IMR-90 (cell line): ENCODE measurements at regions not wholly inside any gene's neighbourhood (a gene's known extent, or its start where the extent isn't known, plus 50 kb on each side); places are given as distances from the start of the nearest gene placed in this dataset.

Source experiments
- ATAC-seq: fragments of 200-7000 bp; cut with Tn5 transposase; 2 replicates; pipeline ENCODE4 v1.9.1; 2020; ENCODE audit warnings: low read depth, mild to moderate bottlenecking, moderate library complexity
- BruUV-seq: library from RNA; stranded (reverse); fragments of 400-500 nt; replicated peaks from 2 replicates; lab custom pipeline; 2021; lab: Mats Ljungman, UMichigan
- CTCF ChIA-PET: fragments of 300-600 bp; formaldehyde crosslinking; extraction: SDS; loops from one replicate; lab custom pipeline; 2021; ENCODE audit warnings: antibody characterized with exemption; lab: Yijun Ruan, JAX
- POLR2A ChIA-PET: fragments of 300-600 bp; sonication (Branson Sonifier 250); formaldehyde crosslinking; loops from one replicate; lab custom pipeline; 2022; ENCODE audit warnings: antibody characterized with exemption; ENCODE audit not compliant: unreplicated experiment; lab: Charles Lee
- DNase-seq: peaks from one replicate; pipeline ENCODE4 v3.0.0; 2013
- H2AFZ ChIP-seq: replicated peaks from 2 replicates; pipeline ENCODE3; 2013; ENCODE audit warnings: low read length, mild to moderate bottlenecking; ENCODE audit not compliant: poor library complexity
- H2AK5ac ChIP-seq: 2 replicates; pipeline ENCODE4 v1.6.1; 2013; ENCODE audit warnings: low read depth, low read length, inconsistent platforms
- H2AK9ac ChIP-seq: replicated peaks from 2 replicates; pipeline ENCODE3; 2013; ENCODE audit warnings: mild to moderate bottlenecking, low read depth, low read length, moderate library complexity; ENCODE audit not compliant: poor library complexity
- H2BK120ac ChIP-seq: 2 replicates; pipeline ENCODE4 v1.6.1; 2013; ENCODE audit warnings: low read depth, low read length, inconsistent platforms
- H2BK15ac ChIP-seq: 3 replicates; pipeline ENCODE4 v1.6.1; 2013; ENCODE audit warnings: low read depth, low read length, inconsistent platforms
- H2BK20ac ChIP-seq: 2 replicates; pipeline ENCODE4 v1.6.1; 2013; ENCODE audit warnings: low read depth, mild to moderate bottlenecking, inconsistent platforms, low read length, moderate library complexity
- H2BK5ac ChIP-seq: 2 replicates; pipeline ENCODE4 v1.6.1; 2013; ENCODE audit warnings: mild to moderate bottlenecking, low read depth, low read length, inconsistent platforms; ENCODE audit not compliant: poor library complexity, severe bottlenecking
- H3K14ac ChIP-seq: replicated peaks from 2 replicates; pipeline ENCODE4 v1.6.1; 2013; ENCODE audit warnings: low read depth, low read length, inconsistent platforms
- H3K18ac ChIP-seq: 2 replicates; pipeline ENCODE4 v1.6.1; 2013; ENCODE audit warnings: low read depth, low read length, control low read depth
- H3K23ac ChIP-seq: 2 replicates; pipeline ENCODE4 v1.6.1; 2013; ENCODE audit warnings: low read depth, low read length, inconsistent platforms
- H3K27ac ChIP-seq: 2 replicates; pipeline ENCODE4 v1.5.1; 2013; ENCODE audit warnings: mild to moderate bottlenecking, control low read depth, low read length; ENCODE audit not compliant: insufficient read depth
- H3K27me3 ChIP-seq: 2 replicates; pipeline ENCODE4 v1.6.1; 2013; ENCODE audit warnings: low read length; ENCODE audit not compliant: control insufficient read depth, insufficient read depth
- H3K36me3 ChIP-seq: 2 replicates; pipeline ENCODE4 v1.6.1; 2013; ENCODE audit warnings: low read length, mixed read lengths; ENCODE audit not compliant: control insufficient read depth, insufficient read depth
- H3K4ac ChIP-seq: 2 replicates; pipeline ENCODE4 v1.6.1; 2013; ENCODE audit warnings: low read depth, low read length, inconsistent platforms
- H3K4me1 ChIP-seq: 2 replicates; pipeline ENCODE4 v1.6.1; 2013; ENCODE audit warnings: low read length, mixed read lengths; ENCODE audit not compliant: control insufficient read depth, insufficient read depth
- H3K4me2 ChIP-seq: 2 replicates; pipeline ENCODE4 v1.6.1; 2013; ENCODE audit warnings: low read depth, mild to moderate bottlenecking, control low read depth, low read length, moderate library complexity
- H3K4me3 ChIP-seq: 2 replicates; pipeline ENCODE4 v1.5.1; 2013; ENCODE audit warnings: low read depth, mild to moderate bottlenecking, control low read depth, low read length, moderate library complexity; ENCODE audit not compliant: insufficient read depth
- H3K56ac ChIP-seq: 2 replicates; pipeline ENCODE4 v1.6.1; 2013; ENCODE audit warnings: low read length, inconsistent platforms; ENCODE audit not compliant: insufficient read depth; ENCODE audit errors: extremely low read depth
- H3K79me1 ChIP-seq, 2 experiments: 2 replicates each; pipeline ENCODE4 v1.6.1; 2013; ENCODE audit warnings: low read length in 2 of 2, inconsistent platforms in 1 of 2, low read depth in 1 of 2
- H3K9ac ChIP-seq: 2 replicates; pipeline ENCODE4 v1.6.1; 2013; ENCODE audit warnings: low read depth, low read length, control low read depth
- H3K9me1 ChIP-seq: 2 replicates; pipeline ENCODE4 v1.6.1; 2013; ENCODE audit warnings: low read length, inconsistent platforms; ENCODE audit not compliant: insufficient read depth
- H3K9me3 ChIP-seq: 2 replicates; pipeline ENCODE4 v1.6.1; 2013; ENCODE audit warnings: low read length; ENCODE audit not compliant: control insufficient read depth, insufficient read depth
- H4K20me1 ChIP-seq: 2 replicates; pipeline ENCODE4 v1.6.1; 2013; ENCODE audit warnings: low read length, inconsistent platforms; ENCODE audit not compliant: insufficient read depth
- H4K5ac ChIP-seq: 2 replicates; pipeline ENCODE4 v1.6.1; 2013; ENCODE audit warnings: mild to moderate bottlenecking, low read depth, low read length, control low read depth
- H4K8ac ChIP-seq, 2 experiments: 2 replicates each; pipeline ENCODE4 v1.6.1; 2013; ENCODE audit warnings: low read depth in 2 of 2, low read length in 2 of 2, control low read depth in 1 of 2, inconsistent platforms in 1 of 2
- H4K91ac ChIP-seq: 2 replicates; pipeline ENCODE4 v1.6.1; 2013; ENCODE audit warnings: low read depth, low read length, inconsistent platforms; ENCODE audit not compliant: insufficient read depth
- CEBPB ChIP-seq: IDR thresholded peaks from 2 replicates; pipeline ENCODE4 v1.6.1; 2012; ENCODE audit warnings: low read depth, low read length, improper control_type of control experiment
- FOS ChIP-seq: fragments of 150-350 bp; IDR thresholded peaks from 2 replicates; pipeline ENCODE4 v1.6.1; 2016; ENCODE audit warnings: low read depth, low read length
- NFE2L2 ChIP-seq: fragments of 150-350 bp; IDR thresholded peaks from 2 replicates; pipeline ENCODE4 v1.6.1; 2016; ENCODE audit warnings: low read depth, mild to moderate bottlenecking, low read length
- POLR2A ChIP-seq: IDR thresholded peaks from 2 replicates; pipeline ENCODE4 v1.6.1; 2012; ENCODE audit warnings: mild to moderate bottlenecking, low read depth, low read length
- RAD21 ChIP-seq: IDR thresholded peaks from 2 replicates; pipeline ENCODE4 v1.6.1; 2012; ENCODE audit warnings: low read length, improper control_type of control experiment
- RCOR1 ChIP-seq: IDR thresholded peaks from 2 replicates; pipeline ENCODE4 v1.6.1; 2012; ENCODE audit warnings: mild to moderate bottlenecking, low read length, improper control_type of control experiment; ENCODE audit not compliant: insufficient replicate concordance
- RFX5 ChIP-seq: IDR thresholded peaks from 2 replicates; pipeline ENCODE4 v1.8.0; 2012; ENCODE audit warnings: low read depth, mild to moderate bottlenecking, low read length, moderate library complexity
- WGBS, 2 experiments: methylation state at CpG; one replicate each; pipeline versions ENCODE4 v1.1.5 to v1.1.7; 2013; ENCODE audit warnings: missing lambda C conversion rate in 2 of 2; ENCODE audit not compliant: insufficient read length in 1 of 2; ENCODE audit errors: extremely low coverage in 2 of 2; 5-methylcytosine and 5-hydroxymethylcytosine counted together
- dilution Hi-C: fragments of 300-500 bp; cut with HindIII; formaldehyde crosslinking; loops from one replicate; pipeline ENCODE4 v1.14.3; 2018; ENCODE audit warnings: low sequenced_read_pairs; ENCODE audit not compliant: unreplicated experiment
- in situ Hi-C: fragments of 300-500 bp; cut with MboI; formaldehyde crosslinking; loops from 3 replicates; pipeline ENCODE4 v1.14.3; 2019; ENCODE audit warnings: low sequenced_read_pairs, inconsistent platforms, mixed read lengths
- intact Hi-C: fragments of 100-400 bp; cut with micrococcal nuclease; formaldehyde crosslinking; loops from 2 replicates; pipeline ENCODE4 v1.10.0; 2022
- TF ChIP-seq, protein P1 (sequence below): fragments of 150-350 bp; IDR thresholded peaks from 2 replicates; pipeline ENCODE4 v1.6.1; 2017; ENCODE audit warnings: mild to moderate bottlenecking, antibody characterized with exemption, low read length, low read depth

DNA sequence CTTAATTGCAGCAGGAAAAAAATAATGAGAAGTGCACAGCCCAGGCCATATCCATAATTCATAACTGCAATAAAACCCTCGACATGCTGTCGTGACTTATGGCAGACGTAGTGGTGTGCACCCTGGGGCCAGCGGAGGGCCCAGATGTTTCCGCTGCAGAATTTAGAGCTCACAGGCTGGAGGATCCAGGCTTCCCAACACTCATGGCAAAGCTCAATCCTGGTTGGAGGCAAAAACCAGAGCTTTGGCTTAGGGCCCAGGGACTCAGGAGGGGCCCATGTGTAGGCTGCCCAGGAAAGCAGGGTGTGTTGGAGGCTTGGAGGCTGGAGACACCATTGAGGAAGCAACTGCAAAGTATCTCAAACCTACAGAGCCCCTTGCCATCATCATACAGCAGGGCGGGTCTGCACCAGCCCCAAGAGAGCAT is 68.7 kb downstream of the SERPINA3 start (continued):
- no peak for TF ChIP-seq RCOR1
- TF ChIP-seq NFE2L2, result no peak
- TF ChIP-seq RAD21, result no peak

DNA sequence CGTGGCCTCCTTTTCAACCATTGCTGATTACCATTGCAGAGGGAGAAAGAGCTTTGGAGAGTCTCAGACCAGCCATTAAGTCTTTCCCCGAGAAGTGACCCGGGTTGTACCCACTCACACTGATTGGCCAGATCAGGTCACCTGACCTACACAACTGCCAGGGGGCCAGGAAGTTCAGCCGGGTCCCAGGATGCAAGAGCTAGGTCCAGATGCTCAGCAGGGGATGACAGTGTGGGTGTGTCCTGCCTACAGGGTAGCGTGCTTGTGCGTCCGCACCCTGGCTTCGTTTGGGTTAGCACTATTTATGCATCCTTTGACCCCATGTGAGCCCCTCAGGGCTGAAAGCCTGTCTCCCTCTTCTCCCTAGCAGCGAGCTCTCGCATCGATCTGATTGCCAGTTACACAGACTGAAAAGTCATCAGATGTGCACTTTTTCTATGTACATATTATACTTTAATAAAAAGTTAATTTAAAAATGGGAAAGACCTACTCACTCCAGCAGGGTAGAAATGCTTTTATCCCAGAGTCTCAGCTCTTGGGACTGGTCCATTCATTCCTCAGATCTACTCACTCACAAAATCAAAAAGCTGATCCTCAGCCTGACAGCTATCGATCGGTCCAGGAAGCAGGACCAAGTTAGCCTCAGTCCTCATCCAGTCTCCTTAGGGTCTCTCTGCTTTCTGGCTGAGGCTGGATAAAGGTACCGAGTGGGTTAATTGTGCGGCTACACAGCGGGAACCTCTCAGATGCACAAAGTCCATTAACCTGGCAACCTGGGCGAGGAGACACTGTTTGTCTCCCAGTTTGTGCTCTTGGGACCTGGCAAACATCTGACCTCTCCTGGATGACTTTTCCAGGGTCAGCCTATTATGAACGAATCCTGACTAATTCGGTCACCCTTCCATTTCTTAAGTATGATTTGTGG is 68.0 kb downstream of the SERPINA3 start:
- H2BK20ac ChIP-seq, result no peak overlapping the region
- ChIA-PET POLR2A (no interaction called here), CTCF (interaction anchor here (0.7 kb wide), 1 partner anchor 257 kb away, joined by 3 read pairs; no protein-coding TSS in a partner anchor)
- H3K56ac ChIP-seq, result no peak overlapping the region
- no peak overlapping the region for H2BK5ac ChIP-seq
- TF ChIP-seq CEBPB, result no peak
- no peak for TF ChIP-seq POLR2A
- TF ChIP-seq, protein P1, sequence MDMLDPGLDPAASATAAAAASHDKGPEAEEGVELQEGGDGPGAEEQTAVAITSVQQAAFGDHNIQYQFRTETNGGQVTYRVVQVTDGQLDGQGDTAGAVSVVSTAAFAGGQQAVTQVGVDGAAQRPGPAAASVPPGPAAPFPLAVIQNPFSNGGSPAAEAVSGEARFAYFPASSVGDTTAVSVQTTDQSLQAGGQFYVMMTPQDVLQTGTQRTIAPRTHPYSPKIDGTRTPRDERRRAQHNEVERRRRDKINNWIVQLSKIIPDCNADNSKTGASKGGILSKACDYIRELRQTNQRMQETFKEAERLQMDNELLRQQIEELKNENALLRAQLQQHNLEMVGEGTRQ, result no peak
- TF ChIP-seq FOS, result no peak
- TF ChIP-seq RFX5, result no peak
- no peak for TF ChIP-seq RAD21
- H4K8ac ChIP-seq, result no peak overlapping the region
- no peaks in the 10 kb centered on the region for H4K20me1 ChIP-seq
- ATAC-seq (no peak), DNase-seq (no peak)
- H2AK9ac ChIP-seq, result no peak overlapping the region
- H3K36me3 ChIP-seq, result no peaks in the 10 kb centered on the region
- H3K9me3 ChIP-seq, result no peaks in the 10 kb centered on the region
- 68% methylated on average over 2 of the region's 19 CpGs; no CpG with 5 or more reads in 1 of the 2 experiments for WGBS, 2 experiments
- H2BK120ac ChIP-seq, result no peak overlapping the region
- no peak overlapping the region for H3K23ac ChIP-seq
- no peaks in the 10 kb centered on the region for H3K79me1 ChIP-seq
- H3K9ac ChIP-seq, result no peak overlapping the region
- no peaks in the 10 kb centered on the region for H3K9me1 ChIP-seq
- no peak overlapping the region for H2AFZ ChIP-seq
- no peak overlapping the region for H4K91ac ChIP-seq
- no peak overlapping the region for H3K18ac ChIP-seq
- dilution Hi-C loops (no loop called here), in situ Hi-C loops (loop anchor here (25.0 kb wide), 1 partner anchor 1307 kb away; no protein-coding TSS in a partner anchor), intact Hi-C loops (loop anchor here (2.0 to 10.0 kb wide), 3 partner anchors 257 to 1095 kb away; no protein-coding TSS in a partner anchor)
- no peak overlapping the region for H3K4me2 ChIP-seq
- no peak overlapping the region for H4K5ac ChIP-seq
- no TSS peak for BruUV-seq
- no peak overlapping the region for H3K4me3 ChIP-seq
- peaks cover 2% of the 10 kb centered on the region; the same call in 1 of the 2 replicates for H3K27me3 ChIP-seq
- no peak overlapping the region for H3K14ac ChIP-seq
- H3K27ac ChIP-seq, result no peak overlapping the region
- no peak overlapping the region for H2AK5ac ChIP-seq
- H3K4ac ChIP-seq, result no peak overlapping the region
- no peak overlapping the region for H2BK15ac ChIP-seq
- H3K4me1 ChIP-seq, result no peaks in the 10 kb centered on the region
